ENCODE measurements at regions not wholly inside any gene's neighbourhood (a gene's known extent, or its start where the extent isn't known, plus 50 kb on each side); places are given as distances from the start of the nearest gene placed in this dataset.

- no peak overlapping the region for H2AFZ ChIP-seq (ENCODE audit: low read depth, low read length, poor library complexity, severe bottlenecking)
- TF ChIP-seq CEBPB (IDR thresholded peaks at IDR 0.05; ENCODE audit: low read depth) (no peak), SRF (IDR thresholded peaks at IDR 0.05; ENCODE audit: low read depth) (no peak), TCF7L2 (IDR thresholded peaks at IDR 0.05; ENCODE audit: borderline replicate concordance, extremely low read depth, insufficient read depth, insufficient read length) (no peak), ZFX (IDR thresholded peaks at IDR 0.05) (no peak), POLR2AphosphoS5 (IDR thresholded peaks at IDR 0.05; ENCODE audit: low read depth, low read length) (no peak), REST (IDR thresholded peaks at IDR 0.05; ENCODE audit: low read depth) (no peak), ELF1 (IDR thresholded peaks at IDR 0.05; ENCODE audit: borderline replicate concordance, low read depth) (no peak), ZBTB33 (IDR thresholded peaks at IDR 0.05; ENCODE audit: extremely low read depth, insufficient replicate concordance, low read length) (no peak), CTCF (IDR thresholded peaks at IDR 0.05 in 2 of 3, conservative IDR thresholded peaks at IDR 0.05 in 1 of 3; ENCODE audit: borderline replicate concordance in 1 of 3, insufficient read depth in 1 of 3, low read depth in 2 of 3, low read length in 2 of 3) (no peak)
- ChIA-PET CTCF (no interaction called here), POLR2A (no interaction called here), RAD21 (ENCODE audit: low non-redundant PET in 1 of 2, low total read pairs in 2 of 2, uncharacterized antibody in 2 of 2, unreplicated experiment in 2 of 2) (no interaction called here)
- H4K20me1 ChIP-seq (ENCODE audit: insufficient read depth): no peaks in the 10 kb centered on the region
- H3K9me3 ChIP-seq (ENCODE audit: control insufficient read depth in 1 of 2, insufficient read depth in 1 of 2, low read depth in 1 of 2, low read length in 2 of 2): no peaks in the 10 kb centered on the region
- no TSS peak for BruUV-seq (replicated peaks)
- peaks cover 0 to 3% of the 10 kb centered on the region in 2 experiments; a peak in 1 of 4 replicates for H3K4me1 ChIP-seq (ENCODE audit: control insufficient read depth in 1 of 2, insufficient read depth in 2 of 2, low read length in 2 of 2)
- no peaks in the 10 kb centered on the region for H3K9me2 ChIP-seq (ENCODE audit: insufficient read depth)
- H3K4me2 ChIP-seq (ENCODE audit: low read length): no peak overlapping the region
- no peak overlapping the region for H3K4me3 ChIP-seq (replicated peaks in 1 of 2; ENCODE audit: low read depth in 1 of 2, low read length in 2 of 2)
- intact Hi-C loops (cut with micrococcal nuclease): no loop called here
- H3K36me3 ChIP-seq (ENCODE audit: control insufficient read depth in 1 of 2, insufficient read depth in 2 of 2, low read length in 2 of 2): no peaks in the 10 kb centered on the region
- peaks cover 40% of the 10 kb centered on the region for H3K27me3 ChIP-seq (ENCODE audit: insufficient read depth, low read length)
- ATAC-seq (no peak), DNase-seq (ENCODE audit: low read depth, low spot score) (no peak)
- no peak overlapping the region for H3K9ac ChIP-seq (ENCODE audit: low read length)
- no peak overlapping the region for H3K27ac ChIP-seq (ENCODE audit: low read depth, low read length)
- no peaks in the 10 kb centered on the region for H3K79me2 ChIP-seq (ENCODE audit: insufficient read depth, low read length)
Measured at GRCh38 chr3:10743366-10744097, 72.5 kb upstream of the SLC6A11 start.

All from HCT116 (cell line).